Heart right ventricle (tissue), 16 donors: ENCODE measurements at regions not wholly inside any gene's neighbourhood (a gene's known extent, or its start where the extent isn't known, plus 50 kb on each side); places are given as distances from the start of the nearest gene placed in this dataset.

Source experiments
- ATAC-seq, 8 donors: fragments of 200-7000 bp; cut with Tn5 transposase; one replicate each; pipeline ENCODE4 v1.9.1; 2020; ENCODE audit warnings: mild to moderate bottlenecking in 8 of 8, moderate library complexity in 8 of 8, moderate number of reproducible peaks in 1 of 8
- DNase-seq, 2 donors: peaks; one replicate each; pipeline ENCODE4 v3.0.0-alpha.2; 2020
- H3K27ac ChIP-seq, 10 donors: fragments of 200-600 bp; sonication (generic) in 2 of 10; one replicate each; pipeline versions ENCODE4 v1.5.0 to v1.8.0; 2020 to 2022; ENCODE audit warnings: mild to moderate bottlenecking in 3 of 10
- H3K27me3 ChIP-seq, 7 donors: fragments of 200-600 bp; one replicate each; pipeline ENCODE4 v1.8.0; 2021 to 2022; ENCODE audit warnings: mild to moderate bottlenecking in 2 of 7
- H3K36me3 ChIP-seq, 9 donors: fragments of 200-600 bp; sonication (generic) in 1 of 9; one replicate each; pipeline versions ENCODE4 v1.5.0 to v1.8.0; 2020 to 2022; ENCODE audit warnings: mild to moderate bottlenecking in 2 of 9
- H3K4me1 ChIP-seq, 9 donors: fragments of 200-600 bp; sonication (generic) in 1 of 9; one replicate each; pipeline versions ENCODE4 v1.5.0 to v1.8.0; 2020 to 2022; ENCODE audit warnings: mild to moderate bottlenecking in 4 of 9
- H3K4me3 ChIP-seq, 10 donors: fragments of 200-600 bp; sonication (generic) in 2 of 10; one replicate each; pipeline versions ENCODE4 v1.5.0 to v1.8.0; 2020 to 2022; ENCODE audit warnings: mild to moderate bottlenecking in 7 of 10, moderate library complexity in 2 of 10
- H3K9me3 ChIP-seq, 11 donors: fragments of 200-600 bp in 10 of 11; sonication (generic) in 2 of 11; one replicate each; pipeline versions ENCODE4 v1.5.0 to v1.8.0; 2013 to 2022; ENCODE audit warnings: mild to moderate bottlenecking in 2 of 11, control low read depth in 1 of 11, moderate library complexity in 1 of 11
- CTCF ChIP-seq, 9 donors: fragments of 200-600 bp; sonication (generic) in 2 of 9; IDR thresholded peaks; one replicate each; pipeline versions ENCODE4 v1.5.0 to v1.8.0; 2021 to 2022; ENCODE audit warnings: antibody characterized with exemption in 9 of 9, mild to moderate bottlenecking in 5 of 9, moderate library complexity in 1 of 9
- WGBS, 2 donors: extraction: QIAGEN DNeasy Blood & Tissue Kit; methylation state at CpG; one replicate each; pipeline ENCODE4 v1.1.7; 2013; ENCODE audit warnings: inconsistent platforms in 1 of 2; 5-methylcytosine and 5-hydroxymethylcytosine counted together
- intact Hi-C, 10 donors: fragments of 100-400 bp; cut with DNase I; formaldehyde crosslinking; loops; one replicate each; pipeline versions ENCODE4 v1.11.1 to v1.14.2; 2022
- donor health status: Arrhythmogenic right ventricular cardiomyopathy.
- donor health status: ischemic (EF 13 %, LVEDD 7.1; RV severe dilation, severe dysfunction).
- donor health status: healthy with polysubstance abuse.
- donor health status: DM: no; HTN: yes; CAD: no.
- donor health status: DM: no; HTN: no; CAD: no.
- donor health status: ischemic (EF 25% LVEDD 6.9; RV normal size, moderate dysfunction).
- donor health status: ischemic (EF 25% LVEDD 5.7; RV mildly dilated, moderate dysfunction).
- donor health status: healthy.
- donor health status: DM: yes; HTN: yes; CAD: no.
- donor health status: Ischemic cardiomyopathy.
- donor health status: ischemic (EF 35%, LVEDD 5.7; RV mildly dilated, moderate dysfunction).
- donor health status: nonischemic (EF 11% LVEDD 7.7; RV severe dilation, severe dysfunction).
- donor health status: DM: yes; HTN: yes; CAD: no.
- donor health status: PGD.
- donor health status: ischemic (EF 29% LVEDD 5.4; RV normal size, mild dysfunction).
- donor health status: nonischemic (EF 23%, LVEDD 6.1; RV moderate dilation, normal function).

DNA sequence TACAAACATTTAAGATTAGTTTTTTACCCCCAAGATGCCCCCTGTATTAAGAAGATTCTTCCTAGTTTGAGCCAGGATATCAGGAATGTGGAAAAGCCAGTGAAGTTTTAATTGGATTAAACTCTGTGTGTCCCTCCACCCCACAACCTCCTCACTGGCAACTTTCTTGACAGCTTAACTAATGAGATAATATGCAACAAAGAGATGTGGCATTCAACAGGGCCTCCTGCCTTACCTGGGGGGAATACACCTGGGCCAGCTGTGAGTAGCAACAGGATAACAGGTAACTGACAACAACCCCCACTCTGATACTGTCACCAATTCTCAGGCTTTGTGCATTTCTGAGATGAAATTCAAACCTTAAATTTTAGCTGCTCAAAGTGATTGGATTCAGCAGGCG lies 512.3 kb downstream of the TFAP2B start:
- Histone ChIP-seq H3K27me3 (no peaks in the 10 kb centered on the region), H3K36me3 (no peaks in the 10 kb centered on the region), H3K4me1 (no peaks in the 10 kb centered on the region), H3K9me3 (peaks cover 0 to 2% (median 0%) of the 10 kb centered on the region in 11 donors), H3K4me3 (no peak overlapping the region), H3K27ac (no peak overlapping the region)
- no peak for ATAC-seq
- TF ChIP-seq CTCF (IDR thresholded peaks at IDR 0.05), result no peak
- no peak for DNase-seq
- WGBS, 2 donors, result 78 to 79% methylated on average over 1 of the region's 1 CpG
- intact Hi-C loops, result no loop called here

DNA sequence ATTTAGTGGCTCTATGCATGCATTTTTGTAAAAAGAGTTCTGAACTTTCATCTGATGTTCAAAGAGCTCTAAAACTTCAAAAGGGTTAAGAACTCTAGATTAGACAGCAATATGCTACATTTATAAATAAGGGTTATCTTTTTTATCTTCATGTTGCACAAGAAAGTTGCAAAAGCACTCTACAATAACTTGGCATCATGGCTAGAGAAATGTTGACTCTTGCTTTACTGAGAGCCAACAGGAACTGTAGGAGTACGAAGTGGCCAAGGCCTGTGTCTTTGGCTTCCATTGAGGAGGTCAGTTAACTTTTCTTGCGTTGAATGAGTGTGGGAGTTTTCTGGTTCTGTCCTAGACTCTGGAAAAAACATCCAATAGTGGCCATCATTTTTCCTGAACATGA lies 516.9 kb downstream of the TFAP2B start:
- H3K27me3 ChIP-seq, result no peaks in the 10 kb centered on the region
- H3K4me3 ChIP-seq, result no peak overlapping the region
- no peak overlapping the region for H3K27ac ChIP-seq
- H3K4me1 ChIP-seq, result no peaks in the 10 kb centered on the region
- H3K36me3 ChIP-seq, result no peaks in the 10 kb centered on the region
- no peak for TF ChIP-seq CTCF (IDR thresholded peaks at IDR 0.05)
- no peaks in the 10 kb centered on the region for H3K9me3 ChIP-seq
- no peak for ATAC-seq
- intact Hi-C loops, result no loop called here
- WGBS, 2 donors, result 73 to 79% methylated on average over 2 of the region's 2 CpGs
- DNase-seq, result no peak

DNA sequence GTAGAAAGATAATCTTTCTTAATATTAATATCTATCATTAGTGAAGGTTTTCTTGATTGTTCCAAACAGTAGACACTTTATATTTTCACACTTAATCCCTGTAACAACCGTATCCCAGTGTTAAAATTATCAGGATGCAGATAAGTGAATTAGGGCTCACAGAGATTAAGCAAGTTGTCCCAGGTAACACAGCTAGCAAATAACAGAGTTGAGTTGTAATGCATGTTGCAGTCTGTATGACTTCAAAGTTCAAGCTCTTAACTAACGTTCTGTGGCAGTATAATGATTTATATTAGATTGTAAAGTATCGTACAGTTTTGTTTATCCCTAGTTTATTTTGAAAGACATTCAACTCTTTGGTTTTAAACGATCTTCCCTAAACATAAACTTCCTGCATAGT lies 517.5 kb downstream of the TFAP2B start:
- WGBS, 2 donors, result 55 to 57% methylated on average over 4 of the region's 4 CpGs
- TF ChIP-seq CTCF (IDR thresholded peaks at IDR 0.05), result no peak
- H3K4me3 ChIP-seq, result no peak overlapping the region
- DNase-seq (no peak), ATAC-seq (no peak)
- no peaks in the 10 kb centered on the region for H3K27me3 ChIP-seq
- H3K9me3 ChIP-seq, result no peaks in the 10 kb centered on the region
- no peak overlapping the region for H3K27ac ChIP-seq
- no peaks in the 10 kb centered on the region for H3K36me3 ChIP-seq
- intact Hi-C loops, result no loop called here
- no peaks in the 10 kb centered on the region for H3K4me1 ChIP-seq

GRCh38 chr6:51337277-51337676 lies 518.6 kb downstream of the TFAP2B start:
- H3K4me1 ChIP-seq, result no peaks in the 10 kb centered on the region
- intact Hi-C loops, result no loop called here
- H3K27me3 ChIP-seq, result no peaks in the 10 kb centered on the region
- H3K36me3 ChIP-seq, result no peaks in the 10 kb centered on the region
- ATAC-seq (no peak), DNase-seq (no peak)
- 61 to 66% methylated on average over 3 of the region's 3 CpGs for WGBS, 2 donors
- no peaks in the 10 kb centered on the region for H3K9me3 ChIP-seq
- no peak overlapping the region for H3K27ac ChIP-seq
- H3K4me3 ChIP-seq, result no peak overlapping the region
- no peak for TF ChIP-seq CTCF (IDR thresholded peaks at IDR 0.05)

- Histone ChIP-seq H3K27me3 (no peaks in the 10 kb centered on the region), H3K4me3 (no peak overlapping the region), H3K9me3 (no peaks in the 10 kb centered on the region), H3K27ac (no peak overlapping the region), H3K4me1 (no peaks in the 10 kb centered on the region), H3K36me3 (no peaks in the 10 kb centered on the region)
- 37 to 39% methylated on average over 3 of the region's 3 CpGs for WGBS, 2 donors
- no peak for DNase-seq
- intact Hi-C loops, result no loop called here
- no peak for TF ChIP-seq CTCF (IDR thresholded peaks at IDR 0.05)
- no peak for ATAC-seq
These were observed 520.4 kb downstream of the TFAP2B start for GRCh38 chr6:51339108-51339507.
